K562 (cell line): ENCODE measurements at regions not wholly inside any gene's neighbourhood (a gene's known extent, or its start where the extent isn't known, plus 50 kb on each side); places are given as distances from the start of the nearest gene placed in this dataset.

ENCODE experiments used
- ATAC-seq: fragments of 200-7000 bp; cut with Tn5 transposase; 3 replicates; pipeline ENCODE4 v1.9.1; 2020; ENCODE audit warnings: moderate library complexity
- BruUV-seq: library from RNA; stranded (reverse); fragments of 400-500 nt; replicated peaks from 2 replicates; lab custom pipeline; 2021; lab: Mats Ljungman, UMichigan
- CTCF ChIA-PET: fragments of 300-600 bp; formaldehyde crosslinking; extraction: SDS; loops from one replicate; lab custom pipeline; 2021; ENCODE audit warnings: low intra/inter-chr PET ratio; lab: Yijun Ruan, JAX
- POLR2A ChIA-PET: fragments of 300-600, 350-650 bp; sonication (Branson Sonifier 250); formaldehyde crosslinking; extraction: SDS; loops from one replicate; lab custom pipeline; 2021; ENCODE audit warnings: antibody characterized with exemption, inconsistent platforms; lab: Yijun Ruan, JAX
- DNase-seq, 4 experiments: peaks; one replicate each; pipeline versions ENCODE4 v3.0.0 to v3.0.0-alpha.2; 2011 to 2018; ENCODE audit warnings: low spot score in 3 of 4, mixed read lengths in 3 of 4; ENCODE audit errors: extremely low read depth in 1 of 4
- FAIRE-seq: peaks from 2 replicates; lab custom pipeline; 2011; peaks lifted over from hg19 to GRCh38; lab: Jason Lieb, UNC
- H2AFZ ChIP-seq: 2 replicates; pipeline ENCODE4 v1.6.0; 2011; ENCODE audit warnings: low read depth, low read length, control low read depth, inconsistent platforms
- H3K27ac ChIP-seq: fragments of 200-600 bp; 3 replicates; pipeline ENCODE4 v1.8.0; 2011; ENCODE audit warnings: low read depth, mild to moderate bottlenecking, control low read depth, inconsistent platforms, low read length, moderate library complexity, mixed read lengths; ENCODE audit errors: extremely low read depth
- H3K27me3 ChIP-seq, 2 experiments: fragments of 300-600 bp in 1 of 2; 2 replicates in 1 of 2; 3 replicates in 1 of 2; pipeline versions ENCODE4 v1.6.0 to v1.8.0; 2011; ENCODE audit warnings: inconsistent platforms in 2 of 2, low read length in 2 of 2, mild to moderate bottlenecking in 1 of 2, mixed read lengths in 1 of 2, moderate library complexity in 1 of 2; ENCODE audit not compliant: control insufficient read depth in 2 of 2, insufficient read depth in 2 of 2
- H3K36me3 ChIP-seq: fragments of 300-600 bp; 3 replicates; pipeline ENCODE4 v1.8.0; 2011; ENCODE audit warnings: mild to moderate bottlenecking, low read length, inconsistent platforms; ENCODE audit not compliant: control insufficient read depth, insufficient read depth
- H3K4me1 ChIP-seq, 2 experiments: fragments of 200-600 bp in 1 of 2; replicated peaks in 1 of 2; 2 replicates in 1 of 2; 3 replicates in 1 of 2; pipeline versions ENCODE4 v1.5.1 to v1.8.0; 2011; ENCODE audit warnings: inconsistent platforms in 2 of 2, low read length in 2 of 2, mild to moderate bottlenecking in 1 of 2, mixed read lengths in 1 of 2, moderate library complexity in 1 of 2; ENCODE audit not compliant: control insufficient read depth in 2 of 2, insufficient read depth in 2 of 2
- H3K4me2 ChIP-seq: 2 replicates; pipeline ENCODE4 v1.6.1; 2011; ENCODE audit warnings: low read length, control low read depth, inconsistent platforms, mixed read lengths; ENCODE audit not compliant: insufficient read depth
- H3K4me3 ChIP-seq: fragments of 200-600 bp; sonication (generic), shearing (Covaris generic); 2 replicates; pipeline ENCODE4 v1.5.1; 2016; ENCODE audit warnings: control low read depth, inconsistent platforms
- H3K79me2 ChIP-seq: fragments of 200-600 bp; 3 replicates; pipeline ENCODE4 v1.8.0; 2011; ENCODE audit warnings: low read length, inconsistent platforms; ENCODE audit not compliant: control insufficient read depth, insufficient read depth
- H3K9ac ChIP-seq, 2 experiments: 2 replicates each; pipeline versions ENCODE4 v1.6.0 to v1.6.1; 2011; ENCODE audit warnings: low read depth in 2 of 2, low read length in 2 of 2, control low read depth in 1 of 2, inconsistent platforms in 1 of 2, mild to moderate bottlenecking in 1 of 2, mixed read lengths in 1 of 2; ENCODE audit not compliant: insufficient read depth in 1 of 2
- H3K9me1 ChIP-seq: one replicate; pipeline ENCODE4 v1.6.0; 2011; ENCODE audit warnings: inconsistent platforms, mild to moderate bottlenecking, low read length, moderate library complexity; ENCODE audit not compliant: control insufficient read depth, insufficient read depth
- H3K9me3 ChIP-seq: replicated peaks from 2 replicates; pipeline ENCODE4 v1.5.1; 2011; ENCODE audit warnings: low read depth, low read length, inconsistent platforms; ENCODE audit not compliant: control insufficient read depth, insufficient read depth
- H4K20me1 ChIP-seq: replicated peaks from 2 replicates; pipeline ENCODE4 v1.6.1; 2011; ENCODE audit warnings: low read length, inconsistent platforms, mixed read lengths; ENCODE audit not compliant: control insufficient read depth, insufficient read depth
- ARID1B ChIP-seq: fragments of 450-650 bp; IDR thresholded peaks from 2 replicates; pipeline ENCODE4 v1.6.1; 2016; ENCODE audit warnings: antibody characterized with exemption, mild to moderate bottlenecking, inconsistent platforms
- ARID3A ChIP-seq: IDR thresholded peaks from 2 replicates; pipeline ENCODE4 v1.6.1; 2012; ENCODE audit warnings: low read depth, low read length, improper control_type of control experiment, borderline replicate concordance
- HSF4 ChIP-seq: fragments of 250-450 bp; sonication (Bioruptor Pico); IDR thresholded peaks from 2 replicates; pipeline ENCODE4 v2.1.2; 2022; ENCODE audit warnings: mild to moderate bottlenecking, moderate library complexity, borderline replicate concordance
- SIN3A ChIP-seq, 2 experiments: fragments of 150-350 bp in 1 of 2; IDR thresholded peaks; 2 replicates each; pipeline ENCODE4 v1.6.1; 2011 to 2016; ENCODE audit warnings: borderline replicate concordance in 2 of 2, low read depth in 2 of 2, low read length in 2 of 2, mild to moderate bottlenecking in 2 of 2, moderate library complexity in 2 of 2; ENCODE audit not compliant: control insufficient read depth in 1 of 2
- TCF7L2 ChIP-seq: fragments of 150-350 bp; IDR thresholded peaks from 2 replicates; pipeline ENCODE4 v1.6.1; 2016; ENCODE audit warnings: low read depth, mild to moderate bottlenecking, low read length, moderate library complexity
- ZFP1 ChIP-seq: fragments of 450-650 bp; formaldehyde crosslinking; IDR thresholded peaks from 2 replicates; pipeline ENCODE4 v1.4.0; 2020; ENCODE audit warnings: mild to moderate bottlenecking, mixed read lengths
- ZNF24 ChIP-seq: fragments of 450-650 bp; IDR thresholded peaks from 2 replicates; pipeline ENCODE4 v1.6.1; 2016
- ZNF316 ChIP-seq: fragments of 450-650 bp; IDR thresholded peaks from 2 replicates; pipeline ENCODE4 v1.6.1; 2016
- WGBS: fragments of 100-300 bp; shearing (Covaris generic); methylation state at CpG from one replicate; pipeline ENCODE4 v1.1.6; 2016; ENCODE audit warnings: low coverage, mixed read lengths; ENCODE audit not compliant: insufficient coverage; ENCODE audit errors: missing lambda C conversion rate; 5-methylcytosine and 5-hydroxymethylcytosine counted together
- in situ Hi-C: fragments of 300-500 bp; cut with MboI; formaldehyde crosslinking; loops from 4 replicates; pipeline ENCODE4 v1.15.0; 2018; ENCODE audit warnings: inconsistent platforms, mixed read lengths
- intact Hi-C: fragments of 100-400 bp; cut with micrococcal nuclease; formaldehyde crosslinking; loops from 2 replicates; pipeline ENCODE4 v1.14.2; 2022

- H4K20me1 ChIP-seq: no peaks in the 10 kb centered on the region
- 6% methylated on average over 1 of the region's 1 CpG for WGBS
- FAIRE-seq (no peak), ATAC-seq (no peak), DNase-seq (no peak)
- no peaks in the 10 kb centered on the region for H3K9me1 ChIP-seq
- no peak overlapping the region for H3K27ac ChIP-seq
- no peaks in the 10 kb centered on the region for H3K36me3 ChIP-seq
- no peak overlapping the region for H3K4me2 ChIP-seq
- CTCF ChIA-PET: no interaction called here
- POLR2A ChIA-PET: no interaction called here
- H2AFZ ChIP-seq: no peak overlapping the region
- BruUV-seq: no TSS peak
- in situ Hi-C loops: no loop called here
- no peaks in the 10 kb centered on the region for H3K27me3 ChIP-seq
- no peaks in the 10 kb centered on the region for H3K9me3 ChIP-seq
- H3K4me3 ChIP-seq: no peak overlapping the region
- H3K9ac ChIP-seq: no peak overlapping the region
- H3K4me1 ChIP-seq: no peaks in the 10 kb centered on the region
- TF ChIP-seq ARID3A (no peak), ZNF316 (peak; percentile 37; the same call in 1 of the 2 replicates), HSF4 (no peak), ZFP1 (CRISPR knock-in tag) (no peak)
- no peaks in the 10 kb centered on the region for H3K79me2 ChIP-seq
- intact Hi-C loops: no loop called here
Measured at GRCh38 chr10:53458007-53458406, 685.4 kb upstream of the MBL2 start.

GRCh38 chr10:53453196-53453595 lies 680.6 kb upstream of the MBL2 start:
- no peak for ATAC-seq
- BruUV-seq: no TSS peak
- CTCF ChIA-PET: no interaction called here
- Histone ChIP-seq H3K79me2 (no peaks in the 10 kb centered on the region), H3K27me3 (no peaks in the 10 kb centered on the region), H3K36me3 (no peaks in the 10 kb centered on the region), H3K4me3 (no peak overlapping the region), H3K4me1 (no peaks in the 10 kb centered on the region), H3K9ac (no peak overlapping the region), H3K27ac (no peak overlapping the region), H2AFZ (no peak overlapping the region), H4K20me1 (no peaks in the 10 kb centered on the region), H3K9me3 (no peaks in the 10 kb centered on the region), H3K4me2 (no peak overlapping the region), H3K9me1 (no peaks in the 10 kb centered on the region)
- DNase-seq: no peak
- intact Hi-C loops (no loop called here), in situ Hi-C loops (no loop called here)
- TF ChIP-seq ZNF24 (no peak), TCF7L2 (no peak), SIN3A (IDR thresholded peaks at IDR 0.05; ENCODE audit: borderline replicate concordance in 2 of 2, control insufficient read depth in 1 of 2, low read depth in 2 of 2, low read length in 2 of 2) (no peak), ARID1B (no peak)
- POLR2A ChIA-PET: no interaction called here
- 0% methylated on average over 1 of the region's 1 CpG for WGBS
- no peak for FAIRE-seq
